Stimulated activated CD4-positive, alpha-beta T cell treated with anti-CD3 and anti-CD28 coated beads, Interleukin-1b, Interleukin-23, amount 100 ng/mL, for 48 hours (primary cell): ENCODE measurements at regions not wholly inside any gene's neighbourhood (a gene's known extent, or its start where the extent isn't known, plus 50 kb on each side); places are given as distances from the start of the nearest gene placed in this dataset.
"Not testable (repeated sequence)": the region's sequence is repeated elsewhere in the genome, so short reads cannot be mapped to it uniquely, and the experiment has no call there.

Experiments used
- DNase-seq: peaks from one replicate; pipeline ENCODE4 v3.0.0-alpha.2; 2020

DNA sequence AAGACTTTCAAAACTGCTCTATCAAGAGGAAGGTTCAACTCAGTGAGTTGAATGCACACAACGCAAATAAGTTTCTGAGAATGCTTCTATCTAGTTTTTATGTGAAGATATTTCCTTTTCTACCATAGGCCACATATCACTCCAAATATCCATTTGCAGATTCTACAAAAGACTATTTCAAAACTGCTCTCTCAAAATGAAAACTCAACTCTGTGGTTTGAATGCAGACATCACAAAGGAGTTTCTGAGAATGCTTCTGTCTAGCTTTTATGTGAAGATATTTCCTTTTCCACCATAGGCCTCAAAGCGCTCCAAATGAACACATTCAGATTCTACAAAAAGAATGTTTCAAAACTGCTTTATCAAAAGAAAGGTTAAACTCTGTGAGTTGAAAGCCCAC is 1093.1 kb upstream of the DEFB115 start:
- not testable (repeated sequence) for DNase-seq

DNA sequence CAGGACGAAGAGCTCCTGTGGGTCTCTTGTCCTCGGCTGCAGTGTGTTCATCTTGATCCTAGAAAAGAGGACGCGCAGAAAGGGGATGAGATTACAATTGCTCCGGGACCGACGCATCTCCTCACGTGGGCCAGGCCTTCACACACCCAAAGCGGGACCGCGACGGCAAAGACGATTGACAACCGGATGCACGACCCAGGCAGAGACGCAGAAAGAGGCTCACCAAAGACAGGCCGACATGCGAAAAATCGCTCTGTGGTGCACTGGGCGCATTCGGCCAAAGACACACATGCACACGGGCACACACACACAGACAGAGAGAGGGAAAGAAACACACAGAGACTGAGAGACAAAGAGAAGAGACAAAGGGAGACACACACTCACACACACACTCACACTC is 1089.9 kb upstream of the DEFB115 start:
- no peak for DNase-seq

DNA sequence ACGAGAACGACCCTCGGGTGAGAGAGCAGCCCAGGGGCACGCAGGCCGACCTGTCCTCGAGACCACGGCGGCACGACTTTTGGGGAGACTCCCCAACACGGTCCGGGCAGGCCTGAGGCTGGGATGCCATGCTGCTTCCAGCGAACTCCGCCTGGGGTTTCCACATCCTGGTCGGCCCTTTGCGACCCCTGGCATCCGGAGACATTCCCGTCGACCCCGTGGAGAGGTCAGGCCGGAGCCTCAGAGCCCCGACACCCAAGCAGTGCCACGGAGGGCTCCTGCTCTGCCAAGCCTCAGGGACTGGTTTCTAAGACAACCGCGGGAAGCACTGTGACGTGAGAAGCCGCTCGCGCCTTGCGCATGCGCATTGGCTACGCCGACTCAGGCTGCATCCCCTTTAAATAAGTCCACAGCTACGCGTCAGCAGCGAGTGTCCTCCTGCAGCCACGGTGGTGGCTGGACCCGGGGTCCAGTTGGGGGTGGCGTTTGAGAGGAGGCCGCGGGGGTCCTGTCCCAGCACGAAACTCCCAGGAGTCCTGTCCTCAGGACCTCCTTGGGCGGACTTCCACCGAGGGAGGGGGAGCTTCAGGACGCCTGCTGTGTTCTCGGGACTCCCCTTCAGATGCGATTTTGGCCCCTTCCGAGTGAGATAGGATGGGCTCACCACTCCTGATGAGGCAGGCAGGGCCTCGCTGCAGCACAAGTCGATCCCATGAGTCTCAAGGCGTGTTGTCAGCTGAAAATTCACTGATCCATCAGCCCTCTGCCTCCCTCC is 1089.3 kb upstream of the DEFB115 start:
- peak; percentile 24 for DNase-seq

DNA sequence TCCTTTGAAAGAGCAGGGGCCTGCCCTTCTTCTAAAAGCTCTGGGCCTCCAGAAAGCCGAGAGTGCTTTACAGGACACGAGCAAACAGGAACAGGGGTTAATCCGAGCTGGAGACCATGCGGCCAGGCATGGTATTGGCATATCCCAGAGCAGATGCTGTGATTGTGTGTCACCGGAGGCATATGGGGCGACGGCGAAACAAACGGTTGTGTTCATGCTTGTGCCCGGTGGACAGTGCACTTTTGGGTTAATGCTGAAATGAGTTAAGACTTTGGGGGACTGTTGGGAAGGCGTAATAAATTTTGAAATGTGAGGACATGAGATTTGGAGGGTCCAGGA is 1088.7 kb upstream of the DEFB115 start:
- DNase-seq, result no peak

DNA sequence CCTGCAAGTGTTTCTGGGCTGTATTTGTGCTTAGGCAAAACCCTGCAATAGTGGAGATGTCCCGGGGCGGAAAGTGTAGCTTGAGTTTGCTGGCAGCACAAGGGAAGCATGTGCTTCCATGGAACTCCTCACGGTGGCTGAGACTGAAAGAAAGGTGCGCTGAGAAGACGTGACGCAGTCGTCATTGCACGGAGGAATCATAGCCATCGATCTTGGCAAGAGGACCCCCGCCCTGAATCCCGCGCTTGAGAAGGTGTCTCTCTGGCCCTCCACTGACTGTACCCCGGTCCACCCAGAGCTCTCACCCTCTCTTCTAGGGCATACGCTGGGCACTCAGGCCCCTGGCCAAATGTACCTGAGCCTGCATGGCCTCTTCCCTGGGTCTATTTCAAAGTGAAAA is 1081.8 kb upstream of the DEFB115 start:
- no peak for DNase-seq

DNA sequence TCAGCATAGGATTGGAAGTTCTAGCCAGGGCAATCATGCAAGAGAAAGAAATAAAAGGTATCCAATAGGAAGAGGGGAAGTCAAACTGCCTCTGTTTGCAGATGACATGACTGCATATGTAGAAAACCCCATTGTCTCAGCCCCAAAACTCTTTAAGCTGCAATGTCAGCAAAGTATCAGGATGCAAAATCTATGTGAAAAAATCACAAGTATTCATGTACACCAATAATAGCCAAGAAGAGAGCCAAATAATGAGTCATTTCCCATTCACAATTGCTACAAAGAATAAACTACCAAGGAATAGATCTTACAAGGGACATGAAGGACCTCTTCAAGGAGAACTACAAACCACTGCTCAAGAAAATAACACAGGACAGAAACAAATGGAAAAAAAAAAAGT is 1074.3 kb upstream of the DEFB115 start:
- not testable (repeated sequence) for DNase-seq

DNA sequence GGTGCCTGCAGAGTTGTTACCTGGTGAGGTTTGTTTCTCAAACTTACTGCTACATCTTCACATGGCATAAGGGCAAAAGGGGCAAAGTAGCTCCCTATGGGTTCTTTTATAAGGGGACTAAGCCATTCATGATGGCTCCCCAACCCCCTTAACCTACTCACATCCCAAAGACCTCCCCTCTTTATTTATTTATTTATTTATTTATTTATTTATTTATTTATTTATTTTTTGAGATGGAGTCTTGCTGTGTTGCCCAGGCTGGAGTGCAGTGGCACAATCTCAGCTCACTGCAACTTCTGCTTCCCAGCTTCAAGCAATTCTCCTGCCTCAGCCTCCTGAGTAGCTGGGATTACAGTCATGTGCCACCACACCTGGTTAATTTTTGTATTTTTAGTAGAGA is 1065.7 kb upstream of the DEFB115 start:
- DNase-seq, result not testable (repeated sequence)

DNA sequence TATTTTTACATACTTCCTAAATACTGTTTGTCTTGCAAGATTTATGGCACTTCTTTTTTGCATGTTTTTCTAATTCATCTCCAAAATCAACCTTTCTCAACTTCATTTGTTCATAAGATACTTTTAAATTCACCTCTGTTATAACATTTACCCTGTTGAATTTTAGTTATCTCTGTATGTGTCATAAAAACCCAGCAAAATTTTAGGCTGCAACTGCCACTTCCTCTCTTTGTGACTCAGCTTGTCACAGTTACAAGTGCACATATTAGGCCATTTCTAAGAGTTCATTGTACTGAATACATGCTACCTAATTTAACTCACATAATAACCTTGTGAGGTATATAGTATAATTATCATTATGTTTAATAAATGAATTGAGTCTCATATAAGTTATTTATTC is 1023.0 kb upstream of the DEFB115 start:
- not testable (repeated sequence) for DNase-seq

DNA sequence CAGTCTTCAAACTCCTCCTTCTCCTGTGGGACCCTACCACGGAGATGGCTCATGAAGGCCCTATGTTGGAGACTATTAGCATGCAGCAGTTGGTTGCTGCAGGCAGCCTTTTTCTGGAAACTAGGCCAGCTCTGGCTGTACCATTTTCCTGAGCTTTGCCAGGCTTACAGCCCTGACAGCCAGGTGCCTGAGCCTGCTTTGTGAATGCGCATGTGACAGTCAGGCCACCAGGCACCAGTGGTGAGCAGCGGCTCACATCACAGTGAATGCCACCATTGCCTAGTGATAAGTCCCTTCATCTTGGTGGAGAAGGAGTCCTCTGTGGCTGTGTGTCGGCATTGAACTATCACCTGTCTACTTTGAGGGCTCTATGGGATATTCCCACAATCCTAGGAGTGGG is 982.4 kb upstream of the DEFB115 start:
- DNase-seq, result not testable (repeated sequence)

DNA sequence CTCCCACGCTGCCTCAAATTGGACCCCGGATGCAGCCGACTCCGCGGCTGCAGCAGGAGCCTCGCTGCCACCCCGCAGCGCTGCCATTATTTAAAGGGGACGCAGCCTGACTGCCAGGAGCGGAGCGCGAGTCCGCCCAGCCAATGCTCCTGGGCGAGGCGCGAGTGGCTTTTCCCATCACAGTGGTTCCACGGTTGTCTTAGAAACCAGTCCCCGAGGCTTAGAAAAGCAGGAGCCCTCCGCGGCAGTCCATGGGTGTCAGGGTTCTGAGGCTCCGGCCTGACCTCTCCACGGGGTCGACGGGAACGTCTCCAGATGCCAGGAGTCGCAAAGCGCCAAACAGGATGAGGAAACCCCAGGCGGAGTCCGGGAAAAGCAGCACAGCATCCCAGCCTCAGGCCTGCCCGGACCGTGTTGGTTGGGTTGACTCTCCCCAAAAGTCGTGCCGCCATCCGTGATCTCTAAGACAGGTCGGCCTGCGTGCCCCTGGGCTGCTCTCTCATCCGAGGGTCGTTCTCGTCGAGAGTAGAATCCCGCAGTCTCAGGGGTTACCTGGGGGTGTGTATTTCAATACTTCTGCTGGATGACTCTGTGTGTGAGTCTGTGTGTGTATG is 975.8 kb upstream of the DEFB115 start:
- no peak for DNase-seq

DNA sequence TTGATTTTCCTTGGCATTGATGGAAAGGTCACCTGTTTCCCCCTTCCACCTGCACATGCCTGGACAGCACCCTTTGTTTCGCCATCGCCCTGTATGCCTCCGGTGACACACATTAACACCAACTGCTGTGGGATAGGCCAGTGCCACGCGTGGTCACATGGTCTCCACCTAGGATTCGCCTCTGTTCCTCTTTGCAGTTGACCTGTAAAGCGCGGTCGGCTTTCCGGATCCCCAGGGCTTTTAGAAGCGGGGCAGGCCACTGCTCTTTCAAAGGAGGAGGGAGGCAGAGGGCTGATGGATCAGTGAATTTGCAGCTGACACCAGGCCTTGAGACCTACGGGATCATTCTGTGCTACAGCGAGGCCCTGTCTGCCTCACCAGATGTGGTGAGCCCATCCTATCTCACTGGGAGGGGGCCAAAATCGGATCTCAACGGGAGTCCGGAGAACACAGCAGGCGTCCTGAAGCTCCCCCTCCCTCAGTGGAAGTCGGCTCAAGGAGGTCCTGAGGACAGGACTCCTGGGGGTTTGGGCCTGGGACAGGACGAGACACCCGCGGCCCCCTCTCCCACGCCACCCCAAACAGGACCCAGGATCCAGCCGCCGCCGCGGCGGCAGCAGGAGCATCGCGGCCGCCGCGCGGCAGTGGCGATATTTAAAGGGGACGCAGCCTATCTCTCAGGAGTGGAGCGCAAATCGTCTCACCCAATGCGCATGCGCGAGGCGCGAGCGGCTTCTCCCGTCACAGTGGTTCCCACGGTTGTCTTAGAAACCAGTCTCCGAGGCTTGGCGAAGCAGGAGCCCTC is 973.8 kb upstream of the DEFB115 start:
- peak; percentile 84 for DNase-seq

DNA sequence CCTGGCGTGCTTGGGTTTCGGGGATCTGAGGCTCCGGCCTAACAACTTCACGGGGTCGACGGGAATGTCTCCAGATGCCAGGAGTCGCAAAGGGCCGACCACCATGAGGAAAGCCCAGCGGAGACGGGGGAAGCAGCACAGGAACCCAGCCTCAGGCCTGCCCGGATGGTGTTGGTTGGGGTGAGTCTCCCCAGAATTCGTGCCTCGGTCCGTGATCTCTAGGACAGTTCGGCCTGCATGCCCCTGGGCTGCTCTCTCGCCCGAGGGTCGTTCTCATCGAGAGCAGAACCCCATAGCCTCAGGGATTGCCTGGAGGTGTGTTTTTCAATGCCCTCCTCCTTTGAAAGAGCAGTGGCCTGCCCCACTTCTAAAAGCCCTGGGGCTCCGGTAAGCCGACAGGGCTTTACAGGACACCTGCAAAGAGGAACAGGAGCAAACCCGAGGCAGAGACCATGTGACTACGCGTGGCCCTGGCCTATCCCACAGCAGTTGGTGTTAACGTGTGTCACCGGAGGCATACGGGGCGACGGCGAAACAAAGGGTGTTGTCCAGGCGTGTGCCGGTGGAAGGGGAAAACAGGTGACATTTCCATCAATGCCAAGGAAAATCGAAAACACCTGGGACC is 973.1 kb upstream of the DEFB115 start:
- DNase-seq, result no peak

DNA sequence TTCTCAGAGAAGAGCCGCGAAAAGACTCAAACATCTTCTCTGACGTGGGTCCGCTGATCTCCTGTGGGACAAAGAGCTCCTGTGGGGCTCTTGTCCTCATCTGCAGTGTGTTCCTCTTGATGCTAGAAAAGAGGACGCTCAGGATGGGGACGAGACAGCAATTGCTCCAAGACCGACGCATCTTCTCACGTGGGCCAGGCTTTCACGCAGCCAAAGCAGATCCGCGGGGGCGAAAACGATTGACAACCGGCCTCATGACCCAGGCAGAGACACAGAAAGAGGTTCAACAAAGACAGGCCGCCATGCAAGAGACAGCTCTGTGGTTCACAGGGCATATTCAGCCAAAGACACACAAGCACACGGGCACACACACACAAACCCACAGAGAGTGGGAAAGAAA is 971.8 kb upstream of the DEFB115 start:
- no peak for DNase-seq

DNA sequence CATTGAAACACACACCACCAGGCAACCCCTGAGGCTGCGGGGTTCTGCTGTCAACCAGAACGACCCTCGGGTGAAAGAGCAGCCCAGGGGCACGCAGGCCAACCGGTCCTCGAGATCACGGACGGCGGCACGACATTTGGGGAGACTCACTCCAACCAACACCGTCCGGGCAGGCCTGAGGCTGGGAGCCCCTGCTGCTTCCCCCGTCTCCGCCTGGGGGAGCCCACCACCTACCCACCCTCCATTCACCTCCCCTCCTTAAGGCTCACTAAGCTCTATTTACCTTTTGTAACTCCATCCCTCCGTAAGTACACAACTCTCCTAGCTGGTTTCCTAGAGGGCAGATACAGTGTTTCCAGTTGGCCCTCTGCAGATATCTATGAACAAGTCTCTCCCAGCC is 971.3 kb upstream of the DEFB115 start:
- DNase-seq, result no peak

DNA sequence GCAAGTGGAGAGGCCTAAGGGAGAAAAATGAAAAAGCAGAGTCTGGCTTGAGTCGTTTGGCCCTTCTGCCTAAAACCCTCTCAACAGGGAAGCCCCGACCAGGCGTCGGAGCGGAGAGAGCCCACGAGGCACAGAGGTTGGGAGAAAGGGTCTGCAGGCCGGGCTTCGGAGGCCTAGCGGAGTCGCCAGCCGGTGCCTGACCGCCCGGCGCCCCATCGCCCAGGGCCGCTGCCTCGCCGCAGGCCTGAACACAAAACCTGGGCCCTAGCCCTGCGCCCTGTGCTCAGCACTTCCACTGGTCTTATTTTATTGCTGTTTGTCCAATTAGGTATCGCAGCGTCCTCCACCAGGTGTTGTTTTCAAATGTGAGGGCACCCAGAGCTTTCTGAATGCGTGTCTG is 970.0 kb upstream of the DEFB115 start:
- not testable (repeated sequence) for DNase-seq

DNA sequence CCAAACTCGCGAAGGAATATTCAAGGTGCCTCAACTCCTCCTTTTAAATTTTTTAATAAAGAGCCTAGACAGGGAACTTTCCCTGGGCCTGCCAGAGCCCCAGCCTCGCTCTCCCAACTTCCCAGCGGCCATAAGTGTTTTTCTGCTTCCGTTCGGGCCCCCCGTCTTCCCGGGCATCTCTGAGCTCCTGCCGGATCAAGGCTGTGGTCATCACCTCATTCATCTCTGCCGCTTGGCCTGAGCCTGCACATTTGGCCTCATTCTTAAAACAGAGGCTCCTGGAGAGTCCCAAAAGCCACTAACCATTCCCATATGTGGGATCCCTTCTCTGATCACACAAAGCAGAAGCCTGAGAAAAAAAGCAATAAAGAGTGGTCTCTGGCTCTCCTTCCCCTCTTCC is 969.1 kb upstream of the DEFB115 start:
- DNase-seq, result no peak

DNA sequence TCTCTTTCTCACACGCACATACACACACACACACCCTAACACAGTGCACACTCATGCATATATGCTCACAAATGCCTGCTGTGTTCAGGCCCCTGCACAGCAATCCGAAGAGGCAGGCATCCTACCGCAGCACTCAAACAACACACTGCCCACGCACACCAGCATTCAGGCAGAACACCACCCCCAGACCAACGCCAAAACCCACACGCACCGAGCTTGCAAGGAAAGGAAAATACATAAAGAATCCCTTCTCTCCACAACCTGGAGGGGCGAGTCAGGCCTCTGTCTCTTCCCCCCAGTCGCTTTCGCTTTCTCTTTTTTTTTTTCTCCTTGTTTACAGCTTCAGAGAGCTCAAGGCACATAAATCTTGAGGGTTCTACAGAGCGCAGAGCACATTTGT is 968.4 kb upstream of the DEFB115 start:
- peak; percentile 19 for DNase-seq

DNA sequence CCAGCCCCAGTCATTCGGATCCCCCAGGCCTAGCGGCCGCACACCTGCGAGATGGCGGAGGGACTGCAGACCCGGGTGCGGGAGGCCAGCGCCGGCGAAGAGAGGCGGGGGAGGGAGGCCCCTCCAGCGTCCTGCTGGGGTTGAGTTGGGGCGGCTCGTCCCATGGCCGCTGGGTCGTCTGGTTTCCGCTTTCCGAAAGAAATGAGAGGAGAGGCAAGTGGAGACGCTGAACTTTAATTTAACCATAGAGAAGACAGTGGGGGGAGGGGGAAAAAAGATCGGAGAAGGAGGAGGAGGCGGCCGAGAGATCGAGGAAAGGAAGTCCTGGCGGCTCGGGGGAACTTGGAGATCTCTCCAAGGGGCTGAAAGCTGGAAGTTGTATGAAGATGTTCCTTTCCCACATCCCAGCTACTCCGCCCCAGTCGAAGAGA is 967.7 kb upstream of the DEFB115 start:
- not testable (repeated sequence) for DNase-seq

DNA sequence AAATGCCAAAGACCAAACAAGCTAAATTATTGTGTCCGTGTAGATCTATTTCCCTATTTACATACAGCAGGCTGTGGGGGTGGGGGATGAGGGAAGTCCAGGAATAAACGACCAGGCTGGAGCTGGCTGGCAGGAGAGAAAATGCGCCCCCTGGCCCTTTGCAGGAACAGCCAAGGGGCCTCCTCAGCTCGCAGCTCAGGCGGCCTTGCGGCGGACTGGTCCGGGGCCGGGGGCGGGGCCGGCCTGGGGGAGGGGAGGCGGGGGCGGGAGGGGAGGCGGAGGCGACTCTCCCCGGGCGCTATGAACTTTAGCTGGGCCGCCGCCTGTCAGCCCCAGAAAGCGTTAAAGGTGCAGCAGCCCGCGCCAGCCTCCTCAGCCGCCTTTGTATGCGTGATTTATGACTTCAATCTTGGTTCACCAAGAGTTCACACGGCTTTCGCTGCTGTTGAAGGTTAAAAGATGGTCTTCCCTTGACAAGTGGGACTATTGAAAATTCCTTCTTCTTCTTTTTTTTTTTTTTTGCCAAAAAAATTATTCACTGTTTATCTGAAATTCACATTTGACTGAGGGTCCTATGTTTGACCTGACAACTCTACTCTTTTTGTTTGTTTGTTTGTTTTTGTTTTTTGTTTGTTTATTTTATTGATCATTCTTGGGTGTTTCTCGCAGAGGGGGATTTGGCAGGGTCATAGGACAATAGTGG is 967.0 kb upstream of the DEFB115 start:
- peak; percentile 20 for DNase-seq

DNA sequence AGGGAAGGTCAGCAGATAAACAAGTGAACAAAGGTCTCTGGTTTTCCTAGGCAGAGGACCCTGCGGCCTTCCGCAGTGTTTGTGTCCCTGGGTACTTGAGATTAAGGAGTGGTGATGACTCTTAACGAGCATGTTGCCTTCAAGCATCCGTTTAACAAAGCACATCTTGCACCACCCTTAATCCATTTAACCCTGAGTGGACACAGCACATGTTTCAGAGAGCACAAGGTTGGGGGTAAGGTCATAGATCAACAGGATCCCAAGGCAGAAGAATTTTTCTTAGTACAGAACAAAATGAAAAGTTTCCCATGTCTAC is 966.4 kb upstream of the DEFB115 start:
- not testable (repeated sequence) for DNase-seq

DNA sequence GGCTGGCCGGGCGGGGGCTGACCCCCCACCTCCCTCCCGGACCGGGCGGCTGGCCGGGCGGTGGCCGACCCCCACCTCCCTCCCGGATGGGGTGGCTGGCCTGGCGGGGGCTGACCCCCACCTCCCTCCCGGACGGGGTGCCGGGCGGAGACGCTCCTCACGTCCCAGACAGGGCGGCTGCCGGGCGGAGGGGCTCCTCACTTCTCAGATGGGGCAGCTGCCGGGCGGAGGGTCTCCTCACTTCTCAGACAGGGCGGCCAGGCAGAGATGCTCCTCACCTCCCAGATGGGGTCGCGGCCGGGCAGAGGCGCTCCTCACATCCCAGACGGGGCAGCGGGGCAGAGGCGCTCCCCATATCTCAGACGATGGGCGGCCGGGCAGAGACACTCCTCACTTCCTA is 965.8 kb upstream of the DEFB115 start:
- not testable (repeated sequence) for DNase-seq

DNA sequence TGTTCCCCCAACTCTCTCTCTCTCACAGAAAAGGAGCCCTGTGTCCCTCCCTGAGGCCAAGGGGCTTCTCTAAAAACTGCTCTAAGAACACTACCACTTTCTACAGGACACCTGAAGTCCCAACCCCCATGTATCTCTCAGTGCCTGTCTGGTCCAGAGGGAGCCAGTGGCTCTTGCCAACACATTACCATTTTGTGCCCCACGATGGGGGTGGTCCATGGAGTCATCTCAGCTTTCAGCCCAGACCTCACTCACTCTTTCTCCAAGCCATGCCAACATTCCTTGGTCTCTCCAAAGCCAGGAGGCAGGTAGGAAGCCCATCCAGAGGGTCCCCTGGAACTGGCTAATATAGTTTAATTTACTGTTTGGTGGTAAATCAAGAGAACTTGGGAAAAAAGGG is 962.1 kb upstream of the DEFB115 start:
- not testable (repeated sequence) for DNase-seq

DNA sequence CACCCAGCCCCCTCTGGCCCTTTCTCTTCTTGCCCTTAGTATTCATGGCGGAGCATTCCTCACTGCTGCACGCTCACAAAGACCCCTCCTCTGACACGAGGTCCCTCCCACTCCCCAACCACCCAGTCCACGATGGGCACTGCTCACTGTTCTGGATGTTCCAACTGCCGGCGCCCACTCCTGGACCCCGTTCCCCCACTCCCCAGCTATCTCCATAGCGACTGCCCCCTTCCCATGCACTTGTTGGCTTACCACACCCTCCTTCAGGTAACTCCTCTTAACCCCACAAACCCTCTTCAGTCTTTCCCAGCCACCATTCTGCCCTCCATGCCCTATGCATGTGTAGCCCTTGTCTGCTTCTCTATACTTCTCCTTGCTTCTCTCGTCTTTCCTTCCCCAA is 961.5 kb upstream of the DEFB115 start:
- DNase-seq, result not testable (repeated sequence)
